Vagina (tissue), 2 donors: ENCODE measurements at regions not wholly inside any gene's neighbourhood (a gene's known extent, or its start where the extent isn't known, plus 50 kb on each side); places are given as distances from the start of the nearest gene placed in this dataset.

Experiments
- DNase-seq, 2 donors: peaks; one replicate each; pipeline ENCODE4 v3.0.0-alpha.2; 2017; ENCODE audit errors: extremely low spot score in 2 of 2
- H3K27ac ChIP-seq: fragments of 200-600 bp; sonication (generic); one replicate; pipeline ENCODE4 v1.5.1; 2019
- H3K27me3 ChIP-seq: fragments of 200-600 bp; sonication (generic); one replicate; pipeline ENCODE4 v1.5.1; 2019
- H3K36me3 ChIP-seq, 2 donors: fragments of 200-600 bp; sonication (generic); one replicate each; pipeline ENCODE4 v1.5.1; 2017 to 2019
- H3K4me1 ChIP-seq: fragments of 200-600 bp; sonication (generic); one replicate; pipeline ENCODE4 v1.5.1; 2019
- H3K4me3 ChIP-seq, 2 donors: fragments of 200-600 bp; sonication (generic); 1 replicate in 1 of 2; 2 replicates in 1 of 2; pipeline ENCODE4 v1.5.1; 2016 to 2019
- H3K9me3 ChIP-seq: fragments of 200-600 bp; sonication (generic); one replicate; pipeline ENCODE4 v1.5.1; 2019
- POLR2A ChIP-seq, 2 donors: fragments of 450-650 bp; IDR thresholded peaks; one replicate each; pipeline ENCODE4 v1.6.1; 2017; ENCODE audit warnings: antibody characterized with exemption in 2 of 2, mild to moderate bottlenecking in 2 of 2, moderate library complexity in 2 of 2
- POLR2AphosphoS5 ChIP-seq, 2 donors: sonication (generic); formaldehyde crosslinking; IDR thresholded peaks; one replicate each; pipeline ENCODE4 v1.9.0; 2017; ENCODE audit warnings: antibody characterized with exemption in 2 of 2, mild to moderate bottlenecking in 2 of 2, low read depth in 1 of 2; ENCODE audit not compliant: insufficient read depth in 1 of 2
- intact Hi-C: fragments of 100-400 bp; cut with DNase I; formaldehyde crosslinking; loops from one replicate; pipeline ENCODE4 v1.15.1; 2023
- TF ChIP-seq, protein P1 (sequence below), 3 experiments: fragments of 450-650 bp in 2 of 3; fragments of 200-600 bp in 1 of 3; sonication (generic) in 1 of 3; IDR thresholded peaks; one replicate each; pipeline ENCODE4 v1.5.1; 2017 to 2019; ENCODE audit warnings: antibody characterized with exemption in 3 of 3, mild to moderate bottlenecking in 2 of 3, moderate library complexity in 2 of 3

DNA sequence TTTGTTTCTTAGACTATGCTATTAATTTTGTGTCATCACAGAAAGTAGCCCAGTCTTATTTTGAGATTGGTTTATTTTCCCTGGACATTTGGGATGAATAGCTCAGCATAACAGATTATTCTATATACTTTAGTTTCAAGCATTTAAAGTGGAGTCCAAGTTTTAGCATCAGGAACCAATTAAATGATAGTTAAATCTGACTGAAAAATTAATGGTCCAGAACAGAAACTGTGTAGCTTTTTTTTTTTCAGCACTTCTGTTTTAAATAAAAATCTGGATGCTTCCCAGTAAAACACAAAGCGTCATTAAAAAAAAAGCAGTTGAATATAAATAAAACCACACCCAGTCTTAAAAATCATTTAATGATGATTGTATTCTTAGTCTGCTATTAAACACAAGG is 59.4 kb upstream of the PITX2 start:
- H3K9me3 ChIP-seq = no peaks in the 10 kb centered on the region
- intact Hi-C loops = no loop called here
- H3K27ac ChIP-seq = no peak overlapping the region
- no peak for TF ChIP-seq POLR2A (IDR thresholded peaks at IDR 0.05)
- no peak for TF ChIP-seq POLR2AphosphoS5 (IDR thresholded peaks at IDR 0.05; ENCODE audit: insufficient read depth in 1 of 2, low read depth in 1 of 2)
- TF ChIP-seq, protein P1, sequence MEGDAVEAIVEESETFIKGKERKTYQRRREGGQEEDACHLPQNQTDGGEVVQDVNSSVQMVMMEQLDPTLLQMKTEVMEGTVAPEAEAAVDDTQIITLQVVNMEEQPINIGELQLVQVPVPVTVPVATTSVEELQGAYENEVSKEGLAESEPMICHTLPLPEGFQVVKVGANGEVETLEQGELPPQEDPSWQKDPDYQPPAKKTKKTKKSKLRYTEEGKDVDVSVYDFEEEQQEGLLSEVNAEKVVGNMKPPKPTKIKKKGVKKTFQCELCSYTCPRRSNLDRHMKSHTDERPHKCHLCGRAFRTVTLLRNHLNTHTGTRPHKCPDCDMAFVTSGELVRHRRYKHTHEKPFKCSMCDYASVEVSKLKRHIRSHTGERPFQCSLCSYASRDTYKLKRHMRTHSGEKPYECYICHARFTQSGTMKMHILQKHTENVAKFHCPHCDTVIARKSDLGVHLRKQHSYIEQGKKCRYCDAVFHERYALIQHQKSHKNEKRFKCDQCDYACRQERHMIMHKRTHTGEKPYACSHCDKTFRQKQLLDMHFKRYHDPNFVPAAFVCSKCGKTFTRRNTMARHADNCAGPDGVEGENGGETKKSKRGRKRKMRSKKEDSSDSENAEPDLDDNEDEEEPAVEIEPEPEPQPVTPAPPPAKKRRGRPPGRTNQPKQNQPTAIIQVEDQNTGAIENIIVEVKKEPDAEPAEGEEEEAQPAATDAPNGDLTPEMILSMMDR (IDR thresholded peaks at IDR 0.05) = no peak
- H3K27me3 ChIP-seq = no peaks in the 10 kb centered on the region
- no peaks in the 10 kb centered on the region for H3K4me1 ChIP-seq
- no peak for DNase-seq
- H3K4me3 ChIP-seq = no peak overlapping the region
- H3K36me3 ChIP-seq = no peaks in the 10 kb centered on the region

DNA sequence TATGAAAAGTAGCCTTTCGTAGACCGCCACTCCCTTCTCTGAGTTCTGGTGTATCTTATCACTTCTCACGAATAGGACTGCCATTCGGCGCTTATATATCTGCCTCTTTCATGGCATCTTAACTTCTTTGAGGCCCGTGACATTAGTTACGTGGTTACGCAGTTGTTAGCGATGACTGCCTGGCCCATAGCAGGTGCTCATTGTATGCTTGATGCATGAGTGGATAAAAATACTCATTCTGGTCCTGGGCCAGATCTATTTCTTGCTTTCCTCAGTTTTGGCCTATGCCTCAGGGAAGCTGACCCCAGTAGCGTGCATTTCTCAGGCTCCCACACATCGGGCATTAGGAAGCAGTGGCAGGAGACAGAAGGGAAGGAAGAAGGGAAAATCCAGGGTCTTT is 60.7 kb upstream of the PITX2 start:
- H3K27ac ChIP-seq = no peak overlapping the region
- TF ChIP-seq POLR2A (IDR thresholded peaks at IDR 0.05) = no peak
- TF ChIP-seq, protein P1 (IDR thresholded peaks at IDR 0.05) = no peak
- no peak for TF ChIP-seq POLR2AphosphoS5 (IDR thresholded peaks at IDR 0.05; ENCODE audit: insufficient read depth in 1 of 2, low read depth in 1 of 2)
- no peaks in the 10 kb centered on the region for H3K36me3 ChIP-seq
- no peak overlapping the region for H3K4me3 ChIP-seq
- no peaks in the 10 kb centered on the region for H3K27me3 ChIP-seq
- no peaks in the 10 kb centered on the region for H3K4me1 ChIP-seq
- intact Hi-C loops = no loop called here
- H3K9me3 ChIP-seq = no peaks in the 10 kb centered on the region
- DNase-seq = no peak

DNA sequence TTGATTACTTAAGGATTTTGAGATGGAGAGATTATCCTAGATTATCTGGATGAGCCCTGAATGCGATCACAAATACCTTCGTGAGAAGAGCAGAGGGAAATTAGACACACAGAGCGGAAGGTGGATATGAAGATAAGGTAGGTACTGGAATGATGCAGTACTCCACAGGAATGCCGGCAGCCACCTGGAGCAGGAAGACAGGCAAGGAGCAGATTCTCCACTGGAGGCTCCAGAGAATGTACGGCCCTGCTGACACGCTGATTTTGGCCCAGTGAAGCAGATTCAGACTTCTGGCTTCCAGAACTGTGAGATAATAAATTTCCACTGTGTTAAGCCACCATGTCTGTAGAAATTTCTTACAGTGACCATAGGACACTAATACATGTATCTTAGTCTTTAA is 79.4 kb upstream of the PITX2 start:
- no peak overlapping the region for H3K4me3 ChIP-seq
- no peak for DNase-seq
- H3K9me3 ChIP-seq = no peaks in the 10 kb centered on the region
- H3K4me1 ChIP-seq = no peaks in the 10 kb centered on the region
- H3K27me3 ChIP-seq = no peaks in the 10 kb centered on the region
- no peaks in the 10 kb centered on the region for H3K36me3 ChIP-seq
- no peak for TF ChIP-seq POLR2AphosphoS5 (IDR thresholded peaks at IDR 0.05; ENCODE audit: insufficient read depth in 1 of 2, low read depth in 1 of 2)
- no peak overlapping the region for H3K27ac ChIP-seq
- intact Hi-C loops = no loop called here

DNA sequence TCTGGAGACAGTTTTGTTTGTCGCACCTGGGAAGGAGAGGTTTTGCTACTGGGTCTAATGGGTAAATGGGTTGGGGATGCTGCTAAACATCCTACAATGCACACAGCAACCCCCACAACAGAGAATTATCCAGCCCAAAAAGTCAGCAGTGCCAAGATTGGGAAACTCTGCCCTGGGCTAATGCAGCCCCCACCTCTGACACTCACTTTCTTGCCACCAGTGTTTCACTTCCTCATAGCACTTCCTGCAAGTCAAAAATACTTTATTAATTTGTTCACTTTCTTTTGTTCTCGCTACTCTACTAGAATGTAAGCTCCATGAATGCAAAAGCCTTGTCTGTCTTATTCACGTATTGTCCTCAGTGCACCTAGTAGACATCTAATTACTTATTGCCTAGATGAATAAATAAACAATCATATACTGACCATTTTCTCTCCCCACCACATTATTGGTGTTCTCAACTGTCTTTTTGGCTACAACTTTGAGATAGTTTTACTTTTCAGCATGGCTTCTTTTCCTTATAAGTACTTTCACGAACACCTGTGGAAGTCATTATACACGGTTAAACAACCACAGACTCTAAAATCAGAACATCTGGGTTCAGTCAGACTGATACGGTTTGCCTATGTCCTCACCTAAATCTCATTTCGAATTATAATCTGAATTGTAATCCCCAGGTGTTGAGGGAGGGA is 82.0 kb upstream of the PITX2 start:
- DNase-seq = no peak
- intact Hi-C loops = no loop called here
- no peaks in the 10 kb centered on the region for H3K27me3 ChIP-seq

DNA sequence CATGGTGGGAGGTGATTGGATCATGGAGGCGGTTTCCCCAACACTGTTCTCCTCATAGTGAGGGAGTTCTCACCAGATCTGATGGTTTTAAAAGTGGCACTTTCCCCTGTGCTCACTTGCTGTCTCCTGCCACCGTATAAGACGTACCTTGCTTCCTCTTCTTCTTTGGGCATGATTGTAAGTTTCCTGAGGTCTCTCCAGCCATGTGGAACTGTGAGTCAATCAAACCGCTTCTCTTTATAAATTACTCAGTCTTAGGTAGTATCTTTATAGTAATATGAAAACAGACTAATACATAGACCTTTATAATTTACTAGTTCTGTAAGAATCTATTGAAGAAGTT is 82.5 kb upstream of the PITX2 start:
- TF ChIP-seq POLR2A (IDR thresholded peaks at IDR 0.05) (no peak), POLR2AphosphoS5 (IDR thresholded peaks at IDR 0.05; ENCODE audit: insufficient read depth in 1 of 2, low read depth in 1 of 2) (no peak)
- TF ChIP-seq, protein P1 (IDR thresholded peaks at IDR 0.05) = no peak
- no peaks in the 10 kb centered on the region for H3K27me3 ChIP-seq
- H3K27ac ChIP-seq = no peak overlapping the region
- H3K9me3 ChIP-seq = no peaks in the 10 kb centered on the region
- DNase-seq = no peak
- no peak overlapping the region for H3K4me3 ChIP-seq
- H3K4me1 ChIP-seq = no peaks in the 10 kb centered on the region
- no peaks in the 10 kb centered on the region for H3K36me3 ChIP-seq
- intact Hi-C loops = no loop called here

More for the DNA sequence above, 82.0 kb upstream of the PITX2 start:
- Histone ChIP-seq H3K27ac (no peak overlapping the region), H3K9me3 (no peaks in the 10 kb centered on the region), H3K36me3 (no peaks in the 10 kb centered on the region), H3K4me3 (no peak overlapping the region), H3K4me1 (no peaks in the 10 kb centered on the region)
- TF ChIP-seq POLR2A (IDR thresholded peaks at IDR 0.05) = no peak
- no peak for TF ChIP-seq POLR2AphosphoS5 (IDR thresholded peaks at IDR 0.05; ENCODE audit: insufficient read depth in 1 of 2, low read depth in 1 of 2)
- TF ChIP-seq, protein P1 (IDR thresholded peaks at IDR 0.05) = no peak
